HEK293 (cell line): ENCODE measurements at regions not wholly inside any gene's neighbourhood (a gene's known extent, or its start where the extent isn't known, plus 50 kb on each side); places are given as distances from the start of the nearest gene placed in this dataset.

Source experiments
- CTCF ChIP-seq: fragments of 450-650 bp; formaldehyde crosslinking; IDR thresholded peaks from 2 replicates; pipeline ENCODE4 v1.5.1; 2016; ENCODE audit warnings: missing biosample characterization, missing genetic modification characterization
- YY1 ChIP-seq: fragments of 450-650 bp; formaldehyde crosslinking; IDR thresholded peaks from 2 replicates; pipeline ENCODE4 v1.5.1; 2018; ENCODE audit warnings: missing biosample characterization, missing genetic modification characterization
- YY2 ChIP-seq: fragments of 450-650 bp; formaldehyde crosslinking; IDR thresholded peaks from 2 replicates; pipeline ENCODE4 v1.5.1; 2016; ENCODE audit warnings: missing biosample characterization, missing genetic modification characterization
- ZBTB8A ChIP-seq: fragments of 450-650 bp; formaldehyde crosslinking; IDR thresholded peaks from 2 replicates; pipeline ENCODE4 v1.5.1; 2016; ENCODE audit warnings: missing biosample characterization, missing genetic modification characterization
- ZNF175 ChIP-seq: fragments of 450-650 bp; formaldehyde crosslinking; IDR thresholded peaks from 2 replicates; pipeline ENCODE4 v1.5.1; 2016; ENCODE audit warnings: missing biosample characterization, missing genetic modification characterization
- ZNF2 ChIP-seq: fragments of 450-650 bp; formaldehyde crosslinking; IDR thresholded peaks from 2 replicates; pipeline ENCODE4 v1.5.1; 2016; ENCODE audit warnings: missing biosample characterization, missing genetic modification characterization
- ZNF274 ChIP-seq, 2 experiments: fragments of 200-500 bp in 1 of 2; fragments of 450-650 bp in 1 of 2; sonication (Bioruptor generic) in 1 of 2; formaldehyde crosslinking in 1 of 2; IDR thresholded peaks; 2 replicates each; pipeline versions ENCODE4 v1.5.1 to v1.6.1; 2014 to 2016; ENCODE audit warnings: borderline replicate concordance in 1 of 2, inconsistent platforms in 1 of 2, low read length in 1 of 2, missing biosample characterization in 1 of 2, missing genetic modification characterization in 1 of 2
- ZNF521 ChIP-seq: fragments of 450-650 bp; formaldehyde crosslinking; IDR thresholded peaks from 2 replicates; pipeline ENCODE4 v1.5.1; 2017; ENCODE audit warnings: missing biosample characterization, mild to moderate bottlenecking, missing genetic modification characterization
- ZNF530 ChIP-seq: fragments of 450-650 bp; formaldehyde crosslinking; IDR thresholded peaks from 2 replicates; pipeline ENCODE4 v1.5.1; 2016; ENCODE audit warnings: low read depth, missing biosample characterization, missing genetic modification characterization
- ZNF701 ChIP-seq: fragments of 450-650 bp; formaldehyde crosslinking; IDR thresholded peaks from 2 replicates; pipeline ENCODE4 v1.5.1; 2016; ENCODE audit warnings: missing biosample characterization, missing genetic modification characterization
- ZSCAN5A ChIP-seq: fragments of 450-650 bp; formaldehyde crosslinking; IDR thresholded peaks from 2 replicates; pipeline ENCODE4 v1.5.1; 2016; ENCODE audit warnings: missing biosample characterization, missing genetic modification characterization

GRCh38 chr15:91699741-91700140, 153.8 kb upstream of the SLCO3A1 start:
- TF ChIP-seq CTCF (no peak), YY1 (tag by site-specific recombination) (no peak), ZNF530 (no peak), ZSCAN5A (tag by site-specific recombination) (no peak), ZNF2 (tag by site-specific recombination) (no peak), YY2 (no peak), ZBTB8A (tag by site-specific recombination) (no peak), ZNF274 (IDR thresholded peaks at IDR 0.05; ENCODE audit: low read length) (no peak), ZNF274 (tag by site-specific recombination; IDR thresholded peaks at IDR 0.05; ENCODE audit: borderline replicate concordance) (no peak), ZNF175 (tag by site-specific recombination) (no peak), ZNF701 (tag by site-specific recombination) (no peak), ZNF521 (tag by site-specific recombination) (no peak)
